SK-N-SH treated with all-trans-retinoic acid at 6 μM for 48 hours (cell line): ENCODE measurements at regions not wholly inside any gene's neighbourhood (a gene's known extent, or its start where the extent isn't known, plus 50 kb on each side); places are given as distances from the start of the nearest gene placed in this dataset.

Experiments
- ATAC-seq: fragments of 200-7000 bp; cut with Tn5 transposase; 3 replicates; pipeline ENCODE4 v1.9.1; 2020; ENCODE audit warnings: mild to moderate bottlenecking, moderate library complexity
- ARNTL ChIP-seq: fragments of 450-650 bp; formaldehyde crosslinking; IDR thresholded peaks from 2 replicates; pipeline ENCODE4 v1.5.0; 2020; ENCODE audit warnings: low read depth, mild to moderate bottlenecking, moderate library complexity, borderline replicate concordance
- BACH2 ChIP-seq: fragments of 250-450 bp; sonication (Bioruptor Pico); IDR thresholded peaks from 2 replicates; pipeline ENCODE4 v1.9.0; 2021; ENCODE audit warnings: mild to moderate bottlenecking, borderline replicate concordance
- CSDC2 ChIP-seq: fragments of 250-450 bp; sonication (Bioruptor Pico); IDR thresholded peaks from 2 replicates; pipeline ENCODE4 v1.5.0; 2020; ENCODE audit warnings: mild to moderate bottlenecking, moderate library complexity
- CSRNP3 ChIP-seq: fragments of 250-450 bp; sonication (Bioruptor Pico); IDR thresholded peaks from 2 replicates; pipeline ENCODE4 v1.5.1; 2021; ENCODE audit warnings: mild to moderate bottlenecking, moderate library complexity
- ESRRG ChIP-seq: fragments of 250-450 bp; sonication (Bioruptor Pico); IDR thresholded peaks from 2 replicates; pipeline ENCODE4 v1.6.1; 2021; ENCODE audit warnings: mild to moderate bottlenecking
- GLIS3 ChIP-seq: fragments of 250-450 bp; sonication (Bioruptor Pico); IDR thresholded peaks from 2 replicates; pipeline ENCODE4 v1.5.0; 2020; ENCODE audit warnings: mild to moderate bottlenecking, moderate library complexity
- ISL1 ChIP-seq: fragments of 250-450 bp; sonication (Bioruptor Pico); IDR thresholded peaks from 2 replicates; pipeline ENCODE4 v2.1.2; 2022; ENCODE audit warnings: mild to moderate bottlenecking, moderate library complexity
- OSR1 ChIP-seq: fragments of 250-450 bp; sonication (Bioruptor Pico); IDR thresholded peaks from 2 replicates; pipeline ENCODE4 v1.8.0; 2022; ENCODE audit warnings: moderate library complexity, mild to moderate bottlenecking, inconsistent platforms
- TCF4 ChIP-seq: fragments of 250-450 bp; sonication (Bioruptor Pico); IDR thresholded peaks from 2 replicates; pipeline ENCODE4 v1.8.0; 2021; ENCODE audit warnings: mild to moderate bottlenecking, moderate library complexity, borderline replicate concordance
- ZC3H10 ChIP-seq: fragments of 250-450 bp; sonication (Bioruptor Pico); IDR thresholded peaks from 2 replicates; pipeline ENCODE4 v1.5.1; 2021; ENCODE audit warnings: mild to moderate bottlenecking, moderate library complexity
- ZFP3 ChIP-seq: fragments of 250-450 bp; sonication (Bioruptor Pico); IDR thresholded peaks from 2 replicates; pipeline ENCODE4 v1.5.0; 2020; ENCODE audit warnings: mild to moderate bottlenecking, moderate library complexity
- ZFP30 ChIP-seq: fragments of 450-650 bp; formaldehyde crosslinking; IDR thresholded peaks from 2 replicates; pipeline ENCODE4 v1.5.0; 2022; ENCODE audit warnings: mild to moderate bottlenecking, moderate library complexity
- ZNF565 ChIP-seq: fragments of 450-650 bp; formaldehyde crosslinking; conservative IDR thresholded peaks from 2 replicates; pipeline ENCODE4 v1.5.0; 2020; ENCODE audit warnings: low read depth, mild to moderate bottlenecking, moderate library complexity
- ZNF70 ChIP-seq: fragments of 450-650 bp; formaldehyde crosslinking; IDR thresholded peaks from 2 replicates; pipeline ENCODE4 v1.5.0; 2020; ENCODE audit warnings: mild to moderate bottlenecking, moderate library complexity
- ZNF8 ChIP-seq: fragments of 450-650 bp; formaldehyde crosslinking; IDR thresholded peaks from 2 replicates; pipeline ENCODE4 v1.5.0; 2020; ENCODE audit warnings: mild to moderate bottlenecking, moderate library complexity
- TF ChIP-seq, protein P1 (sequence below): fragments of 250-450 bp; sonication (Bioruptor Pico); IDR thresholded peaks from 2 replicates; pipeline ENCODE4 v1.5.0; 2020; ENCODE audit warnings: mild to moderate bottlenecking, moderate library complexity
- TF ChIP-seq, protein P2 (sequence below): fragments of 250-450 bp; sonication (Bioruptor Pico); IDR thresholded peaks from 2 replicates; pipeline ENCODE4 v1.8.0; 2021; ENCODE audit warnings: low read depth, mild to moderate bottlenecking, moderate library complexity, borderline replicate concordance
- TF ChIP-seq, protein P3 (sequence below): fragments of 250-450 bp; sonication (Bioruptor Pico); IDR thresholded peaks from 2 replicates; pipeline ENCODE4 v1.5.1; 2020; ENCODE audit warnings: low read depth, mild to moderate bottlenecking, moderate library complexity
- TF ChIP-seq, protein P4 (sequence below): fragments of 250-450 bp; sonication (Bioruptor Pico); IDR thresholded peaks from 2 replicates; pipeline ENCODE4 v1.8.0; 2020; ENCODE audit warnings: mild to moderate bottlenecking, moderate library complexity, borderline replicate concordance

GRCh38 chr20:57097245-57097915 is 169.1 kb downstream of the BMP7 start (continued):
- TF ChIP-seq, protein P1, sequence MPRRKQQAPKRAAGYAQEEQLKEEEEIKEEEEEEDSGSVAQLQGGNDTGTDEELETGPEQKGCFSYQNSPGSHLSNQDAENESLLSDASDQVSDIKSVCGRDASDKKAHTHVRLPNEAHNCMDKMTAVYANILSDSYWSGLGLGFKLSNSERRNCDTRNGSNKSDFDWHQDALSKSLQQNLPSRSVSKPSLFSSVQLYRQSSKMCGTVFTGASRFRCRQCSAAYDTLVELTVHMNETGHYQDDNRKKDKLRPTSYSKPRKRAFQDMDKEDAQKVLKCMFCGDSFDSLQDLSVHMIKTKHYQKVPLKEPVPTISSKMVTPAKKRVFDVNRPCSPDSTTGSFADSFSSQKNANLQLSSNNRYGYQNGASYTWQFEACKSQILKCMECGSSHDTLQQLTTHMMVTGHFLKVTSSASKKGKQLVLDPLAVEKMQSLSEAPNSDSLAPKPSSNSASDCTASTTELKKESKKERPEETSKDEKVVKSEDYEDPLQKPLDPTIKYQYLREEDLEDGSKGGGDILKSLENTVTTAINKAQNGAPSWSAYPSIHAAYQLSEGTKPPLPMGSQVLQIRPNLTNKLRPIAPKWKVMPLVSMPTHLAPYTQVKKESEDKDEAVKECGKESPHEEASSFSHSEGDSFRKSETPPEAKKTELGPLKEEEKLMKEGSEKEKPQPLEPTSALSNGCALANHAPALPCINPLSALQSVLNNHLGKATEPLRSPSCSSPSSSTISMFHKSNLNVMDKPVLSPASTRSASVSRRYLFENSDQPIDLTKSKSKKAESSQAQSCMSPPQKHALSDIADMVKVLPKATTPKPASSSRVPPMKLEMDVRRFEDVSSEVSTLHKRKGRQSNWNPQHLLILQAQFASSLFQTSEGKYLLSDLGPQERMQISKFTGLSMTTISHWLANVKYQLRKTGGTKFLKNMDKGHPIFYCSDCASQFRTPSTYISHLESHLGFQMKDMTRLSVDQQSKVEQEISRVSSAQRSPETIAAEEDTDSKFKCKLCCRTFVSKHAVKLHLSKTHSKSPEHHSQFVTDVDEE, result no peak
- TF ChIP-seq, protein P2, sequence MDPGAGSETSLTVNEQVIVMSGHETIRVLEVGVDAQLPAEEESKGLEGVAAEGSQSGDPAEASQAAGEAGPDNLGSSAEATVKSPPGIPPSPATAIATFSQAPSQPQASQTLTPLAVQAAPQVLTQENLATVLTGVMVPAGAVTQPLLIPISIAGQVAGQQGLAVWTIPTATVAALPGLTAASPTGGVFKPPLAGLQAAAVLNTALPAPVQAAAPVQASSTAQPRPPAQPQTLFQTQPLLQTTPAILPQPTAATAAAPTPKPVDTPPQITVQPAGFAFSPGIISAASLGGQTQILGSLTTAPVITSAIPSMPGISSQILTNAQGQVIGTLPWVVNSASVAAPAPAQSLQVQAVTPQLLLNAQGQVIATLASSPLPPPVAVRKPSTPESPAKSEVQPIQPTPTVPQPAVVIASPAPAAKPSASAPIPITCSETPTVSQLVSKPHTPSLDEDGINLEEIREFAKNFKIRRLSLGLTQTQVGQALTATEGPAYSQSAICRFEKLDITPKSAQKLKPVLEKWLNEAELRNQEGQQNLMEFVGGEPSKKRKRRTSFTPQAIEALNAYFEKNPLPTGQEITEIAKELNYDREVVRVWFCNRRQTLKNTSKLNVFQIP (CRISPR knock-in tag), result no peak
- no peak for TF ChIP-seq CSRNP3 (CRISPR knock-in tag)

DNA sequence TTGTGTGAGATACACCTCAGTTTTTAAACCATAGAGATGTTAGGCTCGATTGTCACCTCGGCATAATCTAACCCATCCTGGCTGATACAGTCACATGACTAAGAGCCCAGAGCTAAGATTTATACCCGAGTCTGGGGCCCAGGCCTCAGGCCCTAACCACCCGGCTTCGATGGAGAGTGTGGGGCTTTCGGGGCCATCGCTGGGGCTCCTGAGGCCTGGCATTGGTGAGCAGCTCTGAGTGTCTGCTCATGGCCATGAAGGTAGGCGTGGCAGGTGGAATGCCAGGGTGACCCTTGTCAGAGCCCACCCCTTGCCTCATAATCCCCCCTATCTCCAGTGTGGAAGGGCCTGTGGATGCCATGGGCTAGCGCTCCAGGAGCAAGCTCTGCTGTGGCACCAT is 164.3 kb downstream of the BMP7 start:
- TF ChIP-seq ZNF565 (CRISPR knock-in tag) (no peak), GLIS3 (CRISPR knock-in tag) (no peak), ESRRG (CRISPR knock-in tag) (no peak), ZNF70 (CRISPR knock-in tag) (no peak), ARNTL (CRISPR knock-in tag) (no peak), CSDC2 (no peak)
- TF ChIP-seq, protein P3, sequence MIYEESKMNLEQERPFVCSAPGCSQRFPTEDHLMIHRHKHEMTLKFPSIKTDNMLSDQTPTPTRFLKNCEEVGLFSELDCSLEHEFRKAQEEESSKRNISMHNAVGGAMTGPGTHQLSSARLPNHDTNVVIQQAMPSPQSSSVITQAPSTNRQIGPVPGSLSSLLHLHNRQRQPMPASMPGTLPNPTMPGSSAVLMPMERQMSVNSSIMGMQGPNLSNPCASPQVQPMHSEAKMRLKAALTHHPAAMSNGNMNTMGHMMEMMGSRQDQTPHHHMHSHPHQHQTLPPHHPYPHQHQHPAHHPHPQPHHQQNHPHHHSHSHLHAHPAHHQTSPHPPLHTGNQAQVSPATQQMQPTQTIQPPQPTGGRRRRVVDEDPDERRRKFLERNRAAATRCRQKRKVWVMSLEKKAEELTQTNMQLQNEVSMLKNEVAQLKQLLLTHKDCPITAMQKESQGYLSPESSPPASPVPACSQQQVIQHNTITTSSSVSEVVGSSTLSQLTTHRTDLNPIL (CRISPR knock-in tag), result no peak
- TF ChIP-seq, protein P2 (CRISPR knock-in tag), result no peak
- no peak for ATAC-seq

GRCh38 chr20:57102566-57102965 is 163.9 kb downstream of the BMP7 start:
- ATAC-seq, result no peak
- TF ChIP-seq ZC3H10 (CRISPR knock-in tag) (no peak), GLIS3 (CRISPR knock-in tag) (no peak), ISL1 (CRISPR knock-in tag) (no peak), ZFP3 (CRISPR knock-in tag) (no peak), ARNTL (CRISPR knock-in tag) (no peak), ZNF70 (CRISPR knock-in tag) (no peak), BACH2 (CRISPR knock-in tag) (no peak), ZNF8 (CRISPR knock-in tag) (no peak), ESRRG (CRISPR knock-in tag) (no peak), ZFP30 (CRISPR knock-in tag) (no peak), OSR1 (CRISPR knock-in tag) (no peak), TCF4 (CRISPR knock-in tag) (no peak)
- TF ChIP-seq, protein P1, result no peak
- TF ChIP-seq, protein P2 (CRISPR knock-in tag), result no peak
- TF ChIP-seq, protein P4, sequence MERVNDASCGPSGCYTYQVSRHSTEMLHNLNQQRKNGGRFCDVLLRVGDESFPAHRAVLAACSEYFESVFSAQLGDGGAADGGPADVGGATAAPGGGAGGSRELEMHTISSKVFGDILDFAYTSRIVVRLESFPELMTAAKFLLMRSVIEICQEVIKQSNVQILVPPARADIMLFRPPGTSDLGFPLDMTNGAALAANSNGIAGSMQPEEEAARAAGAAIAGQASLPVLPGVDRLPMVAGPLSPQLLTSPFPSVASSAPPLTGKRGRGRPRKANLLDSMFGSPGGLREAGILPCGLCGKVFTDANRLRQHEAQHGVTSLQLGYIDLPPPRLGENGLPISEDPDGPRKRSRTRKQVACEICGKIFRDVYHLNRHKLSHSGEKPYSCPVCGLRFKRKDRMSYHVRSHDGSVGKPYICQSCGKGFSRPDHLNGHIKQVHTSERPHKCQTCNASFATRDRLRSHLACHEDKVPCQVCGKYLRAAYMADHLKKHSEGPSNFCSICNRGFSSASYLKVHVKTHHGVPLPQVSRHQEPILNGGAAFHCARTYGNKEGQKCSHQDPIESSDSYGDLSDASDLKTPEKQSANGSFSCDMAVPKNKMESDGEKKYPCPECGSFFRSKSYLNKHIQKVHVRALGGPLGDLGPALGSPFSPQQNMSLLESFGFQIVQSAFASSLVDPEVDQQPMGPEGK (CRISPR knock-in tag), result no peak
- TF ChIP-seq, protein P3 (CRISPR knock-in tag), result no peak
